Left lung (tissue), 4 donors: ENCODE measurements at regions not wholly inside any gene's neighbourhood (a gene's known extent, or its start where the extent isn't known, plus 50 kb on each side); places are given as distances from the start of the nearest gene placed in this dataset.

ENCODE experiments used
- ATAC-seq: fragments of 200-7000 bp; cut with Tn5 transposase; one replicate; pipeline ENCODE4 v1.9.1; 2020; ENCODE audit warnings: moderate library complexity
- DNase-seq, 4 donors: peaks; one replicate each; pipeline ENCODE4 v3.0.0-alpha.2; 2013 to 2020
- H3K27ac ChIP-seq, 2 donors: fragments of 200-600 bp; sonication (generic) in 1 of 2; one replicate each; pipeline versions ENCODE4 v1.5.0 to v1.8.0; 2020 to 2021
- H3K27me3 ChIP-seq, 2 donors: fragments of 200-600 bp; sonication (generic) in 1 of 2; one replicate each; pipeline versions ENCODE4 v1.5.0 to v1.8.0; 2020 to 2021
- H3K36me3 ChIP-seq, 2 donors: fragments of 200-600 bp; sonication (generic) in 1 of 2; one replicate each; pipeline versions ENCODE4 v1.5.0 to v1.8.0; 2020 to 2021
- H3K4me1 ChIP-seq, 2 donors: fragments of 200-600 bp; one replicate each; pipeline ENCODE4 v1.8.0; 2021
- H3K4me3 ChIP-seq, 2 donors: fragments of 200-600 bp; sonication (generic) in 1 of 2; one replicate each; pipeline versions ENCODE4 v1.5.0 to v1.8.0; 2020 to 2021; ENCODE audit warnings: mild to moderate bottlenecking in 1 of 2
- H3K9me3 ChIP-seq, 2 donors: fragments of 200-600 bp; sonication (generic) in 1 of 2; one replicate each; pipeline versions ENCODE4 v1.5.0 to v1.8.0; 2020 to 2021
- CTCF ChIP-seq, 2 donors: fragments of 200-600 bp; sonication (generic) in 1 of 2; IDR thresholded peaks; one replicate each; pipeline versions ENCODE4 v1.5.0 to v1.8.0; 2021; ENCODE audit warnings: antibody characterized with exemption in 2 of 2
- intact Hi-C, 2 donors: fragments of 100-400 bp; cut with DNase I; formaldehyde crosslinking; loops; one replicate each; pipeline versions ENCODE4 v1.11.2 to v1.14.2; 2022
- donor health status: DM: no; HTN: yes; CAD: no.
- donor health status: DM: no; HTN: no; CAD: no.

GRCh38 chr14:62251237-62251636 is 489.0 kb downstream of the SNAPC1 start:
- no peak for ATAC-seq
- TF ChIP-seq CTCF (IDR thresholded peaks at IDR 0.05), result no peak
- H3K4me1 ChIP-seq, result no peaks in the 10 kb centered on the region
- no peaks in the 10 kb centered on the region for H3K27me3 ChIP-seq
- H3K4me3 ChIP-seq, result no peak overlapping the region
- DNase-seq, result no peak
- no peaks in the 10 kb centered on the region for H3K36me3 ChIP-seq
- intact Hi-C loops, result no loop called here
- no peak overlapping the region for H3K27ac ChIP-seq
- H3K9me3 ChIP-seq, result no peaks in the 10 kb centered on the region

- no peak for TF ChIP-seq CTCF (IDR thresholded peaks at IDR 0.05)
- intact Hi-C loops, result no loop called here
- Histone ChIP-seq H3K27ac (no peak overlapping the region), H3K9me3 (no peaks in the 10 kb centered on the region), H3K36me3 (no peaks in the 10 kb centered on the region), H3K4me1 (no peaks in the 10 kb centered on the region), H3K27me3 (no peaks in the 10 kb centered on the region), H3K4me3 (no peak overlapping the region)
- DNase-seq (peak in 1 of 4 donors; percentile 27), ATAC-seq (no peak)
These were observed 491.0 kb downstream of the SNAPC1 start for GRCh38 chr14:62253171-62253570.

GRCh38 chr14:62253911-62254310 is 491.7 kb downstream of the SNAPC1 start:
- intact Hi-C loops, result no loop called here
- DNase-seq (no peak), ATAC-seq (no peak)
- no peak for TF ChIP-seq CTCF (IDR thresholded peaks at IDR 0.05)
- Histone ChIP-seq H3K4me1 (no peaks in the 10 kb centered on the region), H3K27ac (no peak overlapping the region), H3K4me3 (no peak overlapping the region), H3K27me3 (no peaks in the 10 kb centered on the region), H3K9me3 (no peaks in the 10 kb centered on the region), H3K36me3 (no peaks in the 10 kb centered on the region)

- DNase-seq (no peak), ATAC-seq (no peak)
- intact Hi-C loops, result no loop called here
- no peak overlapping the region for H3K27ac ChIP-seq
- H3K4me1 ChIP-seq, result no peaks in the 10 kb centered on the region
- H3K9me3 ChIP-seq, result no peaks in the 10 kb centered on the region
- no peak for TF ChIP-seq CTCF (IDR thresholded peaks at IDR 0.05)
- no peaks in the 10 kb centered on the region for H3K27me3 ChIP-seq
- no peaks in the 10 kb centered on the region for H3K36me3 ChIP-seq
- H3K4me3 ChIP-seq, result no peak overlapping the region
These were observed 507.0 kb downstream of the SNAPC1 start for GRCh38 chr14:62269204-62269603.

GRCh38 chr14:62270236-62270635 is 508.0 kb downstream of the SNAPC1 start:
- Histone ChIP-seq H3K27me3 (no peaks in the 10 kb centered on the region), H3K36me3 (no peaks in the 10 kb centered on the region), H3K4me3 (no peak overlapping the region), H3K27ac (no peak overlapping the region), H3K4me1 (no peaks in the 10 kb centered on the region), H3K9me3 (no peaks in the 10 kb centered on the region)
- ATAC-seq (no peak), DNase-seq (no peak)
- no peak for TF ChIP-seq CTCF (IDR thresholded peaks at IDR 0.05)
- intact Hi-C loops, result no loop called here
